ENCODE measurements at regions not wholly inside any gene's neighbourhood (a gene's known extent, or its start where the extent isn't known, plus 50 kb on each side); places are given as distances from the start of the nearest gene placed in this dataset.

GRCh38 chr14:97456958-97457357 is 659.8 kb downstream of the VRK1 start:
- TF ChIP-seq EZH2phosphoT487 (IDR thresholded peaks at IDR 0.05; ENCODE audit: low read depth, severe bottlenecking, unreplicated experiment) (no peak), CTCF (IDR thresholded peaks at IDR 0.05; ENCODE audit: poor library complexity) (no peak), EZH2 (IDR thresholded peaks at IDR 0.05; ENCODE audit: borderline replicate concordance) (no peak)
- Histone ChIP-seq H3K9me2 (replicated peaks; ENCODE audit: insufficient read depth) (no peaks in the 10 kb centered on the region), H3K27me3 (no peaks in the 10 kb centered on the region), H4K20me1 (ENCODE audit: insufficient read depth, poor library complexity, severe bottlenecking) (no peaks in the 10 kb centered on the region), H3K79me2 (no peaks in the 10 kb centered on the region), H3K4me2 (peak overlapping the region; percentile 33), H3K4me1 (ENCODE audit: insufficient read depth) (peaks cover 19% of the 10 kb centered on the region), H3K4me3 (no peak overlapping the region), H2AFZ (no peak overlapping the region), H3K9me3 (ENCODE audit: low read depth) (no peaks in the 10 kb centered on the region), H3K36me3 (replicated peaks; ENCODE audit: insufficient read depth, low read depth) (no peaks in the 10 kb centered on the region), H3K27ac (peak overlapping the region; percentile 84)
- DNase-seq (ENCODE audit: low spot score) = peak; percentile 45
- 60% methylated on average over 4 of the region's 4 CpGs for WGBS (ENCODE audit: low lambda C conversion rate, missing lambda C conversion rate)

GRCh38 chr14:97457575-97458085 is 660.4 kb downstream of the VRK1 start:
- H3K4me3 ChIP-seq = no peak overlapping the region
- peak overlapping the region; percentile 84 for H3K27ac ChIP-seq
- H3K4me1 ChIP-seq (ENCODE audit: insufficient read depth) = peaks cover 19% of the 10 kb centered on the region
- no peak for DNase-seq (ENCODE audit: low spot score)
- no peaks in the 10 kb centered on the region for H3K27me3 ChIP-seq
- H3K9me3 ChIP-seq (ENCODE audit: low read depth) = no peaks in the 10 kb centered on the region
- no peaks in the 10 kb centered on the region for H3K79me2 ChIP-seq
- no peaks in the 10 kb centered on the region for H3K36me3 ChIP-seq (replicated peaks; ENCODE audit: insufficient read depth, low read depth)
- H2AFZ ChIP-seq = no peak overlapping the region
- H4K20me1 ChIP-seq (ENCODE audit: insufficient read depth, poor library complexity, severe bottlenecking) = no peaks in the 10 kb centered on the region
- H3K4me2 ChIP-seq = no peak overlapping the region
- WGBS (ENCODE audit: low lambda C conversion rate, missing lambda C conversion rate) = 79% methylated on average over 16 of the region's 16 CpGs
- no peaks in the 10 kb centered on the region for H3K9me2 ChIP-seq (replicated peaks; ENCODE audit: insufficient read depth)
- no peak for TF ChIP-seq EZH2phosphoT487 (IDR thresholded peaks at IDR 0.05; ENCODE audit: low read depth, severe bottlenecking, unreplicated experiment)
- TF ChIP-seq EZH2 (IDR thresholded peaks at IDR 0.05; ENCODE audit: borderline replicate concordance) = no peak
- no peak for TF ChIP-seq CTCF (IDR thresholded peaks at IDR 0.05; ENCODE audit: poor library complexity)

GRCh38 chr14:97458255-97458654 is 661.1 kb downstream of the VRK1 start:
- Histone ChIP-seq H3K27ac (no peak overlapping the region), H4K20me1 (ENCODE audit: insufficient read depth, poor library complexity, severe bottlenecking) (no peaks in the 10 kb centered on the region), H3K4me1 (ENCODE audit: insufficient read depth) (peaks cover 19% of the 10 kb centered on the region), H3K27me3 (no peaks in the 10 kb centered on the region), H3K36me3 (replicated peaks; ENCODE audit: insufficient read depth, low read depth) (no peaks in the 10 kb centered on the region), H3K4me3 (no peak overlapping the region), H3K9me3 (ENCODE audit: low read depth) (no peaks in the 10 kb centered on the region), H3K9me2 (replicated peaks; ENCODE audit: insufficient read depth) (no peaks in the 10 kb centered on the region), H3K4me2 (peak overlapping the region; percentile 85), H2AFZ (peak overlapping the region; percentile 79), H3K79me2 (no peaks in the 10 kb centered on the region)
- DNase-seq (ENCODE audit: low spot score) = no peak
- TF ChIP-seq CTCF (IDR thresholded peaks at IDR 0.05; ENCODE audit: poor library complexity) (no peak), EZH2 (IDR thresholded peaks at IDR 0.05; ENCODE audit: borderline replicate concordance) (no peak), EZH2phosphoT487 (IDR thresholded peaks at IDR 0.05; ENCODE audit: low read depth, severe bottlenecking, unreplicated experiment) (no peak)
- 28% methylated on average over 9 of the region's 9 CpGs for WGBS (ENCODE audit: low lambda C conversion rate, missing lambda C conversion rate)
